Endothelial cell of umbilical vein (primary cell): ENCODE measurements at regions not wholly inside any gene's neighbourhood (a gene's known extent, or its start where the extent isn't known, plus 50 kb on each side); places are given as distances from the start of the nearest gene placed in this dataset.

Experiments used
- CTCF ChIP-seq, 2 donors: IDR thresholded peaks; 1 replicate in 1 of 2; 2 replicates in 1 of 2; pipeline ENCODE4 v1.5.1; 2011; ENCODE audit warnings: low read length in 2 of 2, mild to moderate bottlenecking in 2 of 2, moderate library complexity in 2 of 2, control low read depth in 1 of 2, inconsistent platforms in 1 of 2, low read depth in 1 of 2; ENCODE audit not compliant: insufficient read depth in 1 of 2; ENCODE audit errors: extremely low read depth in 1 of 2
- EZH2 ChIP-seq: IDR thresholded peaks from 2 replicates; pipeline ENCODE4 v1.6.1; 2012; ENCODE audit warnings: borderline replicate concordance, low read depth, mild to moderate bottlenecking, moderate library complexity, low read length, inconsistent platforms; ENCODE audit not compliant: severe bottlenecking
- POLR2A ChIP-seq: IDR thresholded peaks from 2 replicates; pipeline ENCODE4 v1.6.1; 2012; ENCODE audit warnings: low read depth, mild to moderate bottlenecking, control low read depth, low read length

DNA sequence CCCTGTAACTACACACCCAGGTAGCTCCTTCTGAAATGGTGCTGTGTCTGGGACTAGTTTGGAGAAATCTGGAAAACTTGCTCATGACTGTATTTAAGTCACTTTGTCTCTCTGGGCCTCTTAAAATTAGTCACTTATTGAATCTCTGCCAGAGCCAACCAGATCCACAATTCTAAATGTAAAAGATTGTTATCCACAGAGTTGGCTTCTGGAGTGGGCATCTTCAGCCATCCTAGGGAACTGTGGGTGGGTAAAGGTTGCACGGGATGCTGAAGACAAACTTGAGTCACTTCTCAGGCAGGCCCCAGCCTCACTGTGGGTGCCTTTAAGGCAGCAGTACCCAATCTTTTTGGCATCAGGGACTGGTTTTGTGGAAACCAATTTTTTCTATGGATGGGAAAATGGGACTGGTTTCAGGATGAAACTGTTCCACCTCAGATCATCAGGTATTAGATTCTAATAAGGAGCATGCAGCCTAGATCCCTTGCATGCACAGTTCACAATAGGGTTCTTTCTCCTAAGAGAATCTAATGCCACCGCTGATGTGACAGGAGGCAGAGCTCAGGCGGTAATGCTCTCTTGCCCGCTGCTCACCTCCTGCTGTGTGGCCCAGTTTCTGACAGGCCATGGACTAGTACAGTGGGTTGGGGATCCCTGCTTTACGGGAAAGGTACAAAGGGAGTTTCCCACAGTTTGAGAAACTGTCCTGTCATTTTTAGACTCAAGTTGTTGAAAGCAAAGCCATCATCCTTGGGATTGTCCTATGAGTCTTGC is 98.3 kb upstream of the SPRED2 start:
- TF ChIP-seq POLR2A (no peak), EZH2 (no peak), CTCF (IDR thresholded peaks at IDR 0.05; ENCODE audit: extremely low read depth in 1 of 2, insufficient read depth in 1 of 2, low read depth in 1 of 2, low read length in 2 of 2) (no peak)
